GM21528 (cell line): ENCODE measurements at regions not wholly inside any gene's neighbourhood (a gene's known extent, or its start where the extent isn't known, plus 50 kb on each side); places are given as distances from the start of the nearest gene placed in this dataset.

Experiments
- ATAC-seq: cut with Tn5 transposase; IDR thresholded peaks from one replicate; pipeline ENCODE4 v1.9.1; 2021; ENCODE audit warnings: mild to moderate bottlenecking, moderate library complexity; ENCODE audit not compliant: unreplicated experiment, low FRiP score

GRCh38 chr6:91781946-91782345, 1195.1 kb upstream of the MAP3K7 start:
- no peak for ATAC-seq

GRCh38 chr6:91780270-91780669, 1193.4 kb upstream of the MAP3K7 start:
- ATAC-seq: no peak

- ATAC-seq: no peak
Observed at GRCh38 chr6:91761621-91762020, 1174.7 kb upstream of the MAP3K7 start.

- ATAC-seq: no peak
Observed at GRCh38 chr6:91754691-91755090, 1167.8 kb upstream of the MAP3K7 start.

GRCh38 chr6:91751526-91751925, 1164.7 kb upstream of the MAP3K7 start:
- ATAC-seq: no peak

GRCh38 chr6:91744566-91744965, 1157.7 kb upstream of the MAP3K7 start:
- ATAC-seq: no peak

GRCh38 chr6:91743756-91744155, 1156.9 kb upstream of the MAP3K7 start:
- no peak for ATAC-seq

- ATAC-seq: no peak
Observed at GRCh38 chr6:91731939-91732338, 1145.1 kb upstream of the MAP3K7 start.

GRCh38 chr6:91730710-91731109, 1143.8 kb upstream of the MAP3K7 start:
- ATAC-seq: no peak

GRCh38 chr6:91720324-91720723, 1133.5 kb upstream of the MAP3K7 start:
- ATAC-seq: no peak

GRCh38 chr6:91719414-91719813, 1132.5 kb upstream of the MAP3K7 start:
- no peak for ATAC-seq

GRCh38 chr6:91718198-91718597, 1131.3 kb upstream of the MAP3K7 start:
- ATAC-seq: no peak

GRCh38 chr6:91717094-91717493, 1130.2 kb upstream of the MAP3K7 start:
- ATAC-seq: no peak

- no peak for ATAC-seq
Observed at GRCh38 chr6:91716361-91716760, 1129.5 kb upstream of the MAP3K7 start.

- ATAC-seq: no peak
Observed at GRCh38 chr6:91715171-91715805, 1128.4 kb upstream of the MAP3K7 start.

GRCh38 chr6:91713911-91714310, 1127.0 kb upstream of the MAP3K7 start:
- ATAC-seq: no peak

GRCh38 chr6:91711518-91711917, 1124.6 kb upstream of the MAP3K7 start:
- no peak for ATAC-seq

- no peak for ATAC-seq
Observed at GRCh38 chr6:91710342-91710741, 1123.5 kb upstream of the MAP3K7 start.

- no peak for ATAC-seq
Observed at GRCh38 chr6:91708534-91708933, 1121.7 kb upstream of the MAP3K7 start.

- ATAC-seq: no peak
Observed at GRCh38 chr6:91705646-91706045, 1118.8 kb upstream of the MAP3K7 start.

GRCh38 chr6:91704531-91704930, 1117.7 kb upstream of the MAP3K7 start:
- no peak for ATAC-seq

- no peak for ATAC-seq
Observed at GRCh38 chr6:91697010-91697695, 1110.3 kb upstream of the MAP3K7 start.
